GM12878 (cell line): ENCODE measurements at regions not wholly inside any gene's neighbourhood (a gene's known extent, or its start where the extent isn't known, plus 50 kb on each side); places are given as distances from the start of the nearest gene placed in this dataset.

Source experiments
- ATAC-seq: fragments of 200-7000 bp; cut with Tn5 transposase; 3 replicates; pipeline ENCODE4 v1.9.1; 2020; ENCODE audit warnings: mild to moderate bottlenecking, moderate library complexity
- BruUV-seq: library from RNA; stranded (reverse); fragments of 400-500 nt; replicated peaks from 2 replicates; lab custom pipeline; 2021; lab: Mats Ljungman, UMichigan
- CTCF ChIA-PET: fragments of 300-600 bp; sonication (Branson Sonifier 250); formaldehyde crosslinking; extraction: SDS; loops from one replicate; lab custom pipeline; 2021; ENCODE audit warnings: inconsistent platforms; lab: Yijun Ruan, JAX
- POLR2A ChIA-PET: fragments of 350-600 bp; formaldehyde crosslinking; extraction: SDS; loops from one replicate; lab custom pipeline; 2021; ENCODE audit warnings: inconsistent platforms; lab: Charles Lee
- RAD21 ChIA-PET: fragments of 300-600 bp; sonication (Branson Sonifier 250); formaldehyde crosslinking; loops from one replicate; lab custom pipeline; 2023; ENCODE audit warnings: antibody characterized with exemption; ENCODE audit not compliant: unreplicated experiment; lab: Charles Lee
- SMC1A ChIA-PET: fragments of 300-600 bp; sonication (Branson Sonifier 250); formaldehyde crosslinking; loops from one replicate; lab custom pipeline; 2023; ENCODE audit not compliant: unreplicated experiment, uncharacterized antibody; lab: Charles Lee
- DNase-seq: peaks from one replicate; pipeline ENCODE4 v3.0.0-alpha.2; 2011; ENCODE audit warnings: low read depth, low spot score
- FAIRE-seq: peaks from 3 replicates; lab custom pipeline; 2011; peaks lifted over from hg19 to GRCh38; lab: Jason Lieb, UNC
- H2AFZ ChIP-seq: 2 replicates; pipeline ENCODE4 v1.6.0; 2011; ENCODE audit warnings: low read depth, low read length, control low read depth; ENCODE audit not compliant: control insufficient read depth
- H3K27ac ChIP-seq: 2 replicates; pipeline ENCODE4 v1.5.1; 2011; ENCODE audit warnings: control low read depth; ENCODE audit not compliant: control insufficient read depth, insufficient read depth
- H3K27me3 ChIP-seq, 2 experiments: replicated peaks in 1 of 2; 2 replicates each; pipeline versions ENCODE4 v1.6.0 to v1.6.1; 2011; ENCODE audit warnings: low read length in 1 of 2; ENCODE audit not compliant: control insufficient read depth in 2 of 2, insufficient read depth in 2 of 2
- H3K36me3 ChIP-seq, 2 experiments: 2 replicates each; pipeline ENCODE4 v1.5.1; 2011; ENCODE audit warnings: low read length in 1 of 2; ENCODE audit not compliant: control insufficient read depth in 2 of 2, insufficient read depth in 2 of 2
- H3K4me1 ChIP-seq: 2 replicates; pipeline ENCODE4 v1.6.1; 2011; ENCODE audit warnings: mild to moderate bottlenecking, low read length, moderate library complexity, mixed read lengths; ENCODE audit not compliant: control insufficient read depth, insufficient read depth
- H3K4me2 ChIP-seq: 2 replicates; pipeline ENCODE4 v1.6.0; 2011; ENCODE audit warnings: control low read depth; ENCODE audit not compliant: control insufficient read depth, insufficient read depth
- H3K4me3 ChIP-seq: fragments of 200-600 bp; sonication (generic); 2 replicates; pipeline ENCODE4 v1.5.1; 2016
- H3K79me2 ChIP-seq: 2 replicates; pipeline ENCODE4 v1.6.0; 2011; ENCODE audit warnings: low read length; ENCODE audit not compliant: control insufficient read depth, insufficient read depth
- H3K9ac ChIP-seq: 2 replicates; pipeline ENCODE4 v1.8.0; 2011; ENCODE audit warnings: low read length, control low read depth, mixed read lengths; ENCODE audit not compliant: control insufficient read depth, insufficient read depth
- H3K9me3 ChIP-seq: replicated peaks from 3 replicates; pipeline ENCODE4 v1.5.1; 2011; ENCODE audit warnings: mild to moderate bottlenecking, low read length; ENCODE audit not compliant: control insufficient read depth, insufficient read depth
- H4K20me1 ChIP-seq: 2 replicates; pipeline ENCODE4 v1.6.0; 2011; ENCODE audit not compliant: control insufficient read depth, insufficient read depth
- EGR1 ChIP-seq, 2 experiments: IDR thresholded peaks; 1 replicate in 1 of 2; 2 replicates in 1 of 2; pipeline ENCODE4 v1.6.1; 2011 to 2012; ENCODE audit warnings: low read depth in 2 of 2, low read length in 2 of 2, borderline replicate concordance in 1 of 2, mild to moderate bottlenecking in 1 of 2, moderate library complexity in 1 of 2
- NFIC ChIP-seq: IDR thresholded peaks from 2 replicates; pipeline ENCODE4 v1.6.1; 2012; ENCODE audit warnings: low read depth, mild to moderate bottlenecking, inconsistent platforms, low read length, moderate library complexity
- SMAD5 ChIP-seq: IDR thresholded peaks from 2 replicates; pipeline ENCODE4 v1.6.1; 2016; ENCODE audit warnings: antibody characterized with exemption, low read depth
- SREBF1 ChIP-seq: IDR thresholded peaks from 2 replicates; pipeline ENCODE4 v1.6.1; 2012; ENCODE audit warnings: mild to moderate bottlenecking, low read length
- ZSCAN29 ChIP-seq: fragments of 450-650 bp; IDR thresholded peaks from 2 replicates; pipeline ENCODE4 v1.6.1; 2017; ENCODE audit warnings: mild to moderate bottlenecking, moderate library complexity
- WGBS: methylation state at CpG from one replicate; pipeline ENCODE4 v1.1.6; 2016; ENCODE audit warnings: low lambda C conversion rate; ENCODE audit not compliant: insufficient replicate concordance, insufficient coverage; ENCODE audit errors: missing lambda C conversion rate; 5-methylcytosine and 5-hydroxymethylcytosine counted together
- in situ Hi-C: fragments of 300-500 bp; cut with MboI; formaldehyde crosslinking; loops from 9 replicates; pipeline ENCODE4 v1.14.3; 2018; ENCODE audit warnings: mixed read lengths
- intact Hi-C: fragments of 100-400 bp; cut with micrococcal nuclease; formaldehyde crosslinking; loops from one replicate; pipeline ENCODE4 v1.14.2; 2022; ENCODE audit not compliant: unreplicated experiment
- TF ChIP-seq, protein P1 (sequence below): fragments of 450-650 bp; formaldehyde crosslinking; IDR thresholded peaks from 2 replicates; pipeline ENCODE4 v1.4.0; 2020; ENCODE audit warnings: mild to moderate bottlenecking, moderate library complexity
- TF ChIP-seq, protein P2 (sequence below): fragments of 450-650 bp; IDR thresholded peaks from 2 replicates; pipeline ENCODE4 v1.6.1; 2017; ENCODE audit warnings: borderline replicate concordance
- TF ChIP-seq, protein P3 (sequence below): fragments of 450-650 bp; IDR thresholded peaks from 2 replicates; pipeline ENCODE4 v1.6.1; 2014; ENCODE audit warnings: mild to moderate bottlenecking

DNA sequence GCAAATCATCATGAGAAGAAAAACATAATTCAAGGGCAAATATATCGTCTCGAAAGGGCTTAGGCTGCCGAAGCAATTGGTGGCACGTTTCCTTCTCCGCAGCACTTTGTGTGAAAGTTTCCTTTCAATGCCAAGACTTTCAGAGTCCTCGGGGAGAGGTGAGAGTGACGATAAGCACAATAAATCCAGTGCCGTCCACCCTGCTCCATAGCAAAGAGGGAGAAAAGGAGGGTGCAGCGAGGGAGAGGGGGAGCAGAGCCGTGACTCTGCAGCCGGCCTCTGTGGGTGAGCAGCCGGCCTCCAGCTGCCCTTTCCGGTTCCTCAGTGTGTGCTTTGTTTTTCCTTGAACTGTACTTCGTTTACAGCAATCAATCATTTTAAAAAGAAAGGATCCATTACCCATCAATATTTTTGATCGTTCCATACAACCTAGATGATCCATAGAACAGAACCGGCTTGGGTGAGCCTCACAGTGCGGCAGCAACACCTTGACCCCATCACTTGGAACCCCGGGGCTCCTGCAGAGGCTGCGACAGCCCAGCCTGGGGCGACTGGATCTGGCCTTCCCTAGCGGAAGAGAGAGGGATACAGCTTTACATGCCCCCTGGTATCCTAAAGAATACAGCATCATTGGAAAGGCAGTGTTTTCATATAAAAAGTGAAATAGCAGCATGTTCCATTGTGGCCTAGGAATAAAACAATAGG is 247.0 kb upstream of the IRX4 start:
- intact Hi-C loops (no loop called here), in situ Hi-C loops (no loop called here)
- 34% methylated on average over 21 of the region's 21 CpGs for WGBS
- H2AFZ ChIP-seq, result no peak overlapping the region
- POLR2A ChIA-PET, result no interaction called here
- no peak overlapping the region for H3K4me3 ChIP-seq
- SMC1A ChIA-PET, result no interaction called here
- RAD21 ChIA-PET, result no interaction called here
- H3K36me3 ChIP-seq, result no peaks in the 10 kb centered on the region
- ATAC-seq (no peak), FAIRE-seq (no peak), DNase-seq (no peak)
- H3K9ac ChIP-seq, result no peak overlapping the region
- H3K79me2 ChIP-seq, result no peaks in the 10 kb centered on the region
- CTCF ChIA-PET, result no interaction called here
- no peak overlapping the region for H3K27ac ChIP-seq
- no peaks in the 10 kb centered on the region for H3K4me1 ChIP-seq
- H3K9me3 ChIP-seq, result no peaks in the 10 kb centered on the region
- BruUV-seq, result no TSS peak
- no peaks in the 10 kb centered on the region for H4K20me1 ChIP-seq
- H3K4me2 ChIP-seq, result no peak overlapping the region
- no peaks in the 10 kb centered on the region for H3K27me3 ChIP-seq
- TF ChIP-seq, protein P1, sequence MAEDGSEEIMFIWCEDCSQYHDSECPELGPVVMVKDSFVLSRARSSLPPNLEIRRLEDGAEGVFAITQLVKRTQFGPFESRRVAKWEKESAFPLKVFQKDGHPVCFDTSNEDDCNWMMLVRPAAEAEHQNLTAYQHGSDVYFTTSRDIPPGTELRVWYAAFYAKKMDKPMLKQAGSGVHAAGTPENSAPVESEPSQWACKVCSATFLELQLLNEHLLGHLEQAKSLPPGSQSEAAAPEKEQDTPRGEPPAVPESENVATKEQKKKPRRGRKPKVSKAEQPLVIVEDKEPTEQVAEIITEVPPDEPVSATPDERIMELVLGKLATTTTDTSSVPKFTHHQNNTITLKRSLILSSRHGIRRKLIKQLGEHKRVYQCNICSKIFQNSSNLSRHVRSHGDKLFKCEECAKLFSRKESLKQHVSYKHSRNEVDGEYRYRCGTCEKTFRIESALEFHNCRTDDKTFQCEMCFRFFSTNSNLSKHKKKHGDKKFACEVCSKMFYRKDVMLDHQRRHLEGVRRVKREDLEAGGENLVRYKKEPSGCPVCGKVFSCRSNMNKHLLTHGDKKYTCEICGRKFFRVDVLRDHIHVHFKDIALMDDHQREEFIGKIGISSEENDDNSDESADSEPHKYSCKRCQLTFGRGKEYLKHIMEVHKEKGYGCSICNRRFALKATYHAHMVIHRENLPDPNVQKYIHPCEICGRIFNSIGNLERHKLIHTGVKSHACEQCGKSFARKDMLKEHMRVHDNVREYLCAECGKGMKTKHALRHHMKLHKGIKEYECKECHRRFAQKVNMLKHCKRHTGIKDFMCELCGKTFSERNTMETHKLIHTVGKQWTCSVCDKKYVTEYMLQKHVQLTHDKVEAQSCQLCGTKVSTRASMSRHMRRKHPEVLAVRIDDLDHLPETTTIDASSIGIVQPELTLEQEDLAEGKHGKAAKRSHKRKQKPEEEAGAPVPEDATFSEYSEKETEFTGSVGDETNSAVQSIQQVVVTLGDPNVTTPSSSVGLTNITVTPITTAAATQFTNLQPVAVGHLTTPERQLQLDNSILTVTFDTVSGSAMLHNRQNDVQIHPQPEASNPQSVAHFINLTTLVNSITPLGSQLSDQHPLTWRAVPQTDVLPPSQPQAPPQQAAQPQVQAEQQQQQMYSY, result no peak
- TF ChIP-seq SREBF1, result no peak
- no peak for TF ChIP-seq EGR1 (IDR thresholded peaks at IDR 0.05; ENCODE audit: borderline replicate concordance in 1 of 2, low read depth in 2 of 2, low read length in 2 of 2)
- TF ChIP-seq, protein P2, sequence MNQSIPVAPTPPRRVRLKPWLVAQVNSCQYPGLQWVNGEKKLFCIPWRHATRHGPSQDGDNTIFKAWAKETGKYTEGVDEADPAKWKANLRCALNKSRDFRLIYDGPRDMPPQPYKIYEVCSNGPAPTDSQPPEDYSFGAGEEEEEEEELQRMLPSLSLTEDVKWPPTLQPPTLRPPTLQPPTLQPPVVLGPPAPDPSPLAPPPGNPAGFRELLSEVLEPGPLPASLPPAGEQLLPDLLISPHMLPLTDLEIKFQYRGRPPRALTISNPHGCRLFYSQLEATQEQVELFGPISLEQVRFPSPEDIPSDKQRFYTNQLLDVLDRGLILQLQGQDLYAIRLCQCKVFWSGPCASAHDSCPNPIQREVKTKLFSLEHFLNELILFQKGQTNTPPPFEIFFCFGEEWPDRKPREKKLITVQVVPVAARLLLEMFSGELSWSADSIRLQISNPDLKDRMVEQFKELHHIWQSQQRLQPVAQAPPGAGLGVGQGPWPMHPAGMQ, result no peak
- TF ChIP-seq NFIC, result no peak
- no peak for TF ChIP-seq SMAD5
- TF ChIP-seq, protein P3, sequence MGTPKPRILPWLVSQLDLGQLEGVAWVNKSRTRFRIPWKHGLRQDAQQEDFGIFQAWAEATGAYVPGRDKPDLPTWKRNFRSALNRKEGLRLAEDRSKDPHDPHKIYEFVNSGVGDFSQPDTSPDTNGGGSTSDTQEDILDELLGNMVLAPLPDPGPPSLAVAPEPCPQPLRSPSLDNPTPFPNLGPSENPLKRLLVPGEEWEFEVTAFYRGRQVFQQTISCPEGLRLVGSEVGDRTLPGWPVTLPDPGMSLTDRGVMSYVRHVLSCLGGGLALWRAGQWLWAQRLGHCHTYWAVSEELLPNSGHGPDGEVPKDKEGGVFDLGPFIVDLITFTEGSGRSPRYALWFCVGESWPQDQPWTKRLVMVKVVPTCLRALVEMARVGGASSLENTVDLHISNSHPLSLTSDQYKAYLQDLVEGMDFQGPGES, result no peak
- TF ChIP-seq ZSCAN29, result no peak
